ENCODE measurements at regions not wholly inside any gene's neighbourhood (a gene's known extent, or its start where the extent isn't known, plus 50 kb on each side); places are given as distances from the start of the nearest gene placed in this dataset.
"Not testable (repeated sequence)": the region's sequence is repeated elsewhere in the genome, so short reads cannot be mapped to it uniquely, and the experiment has no call there.

DNA sequence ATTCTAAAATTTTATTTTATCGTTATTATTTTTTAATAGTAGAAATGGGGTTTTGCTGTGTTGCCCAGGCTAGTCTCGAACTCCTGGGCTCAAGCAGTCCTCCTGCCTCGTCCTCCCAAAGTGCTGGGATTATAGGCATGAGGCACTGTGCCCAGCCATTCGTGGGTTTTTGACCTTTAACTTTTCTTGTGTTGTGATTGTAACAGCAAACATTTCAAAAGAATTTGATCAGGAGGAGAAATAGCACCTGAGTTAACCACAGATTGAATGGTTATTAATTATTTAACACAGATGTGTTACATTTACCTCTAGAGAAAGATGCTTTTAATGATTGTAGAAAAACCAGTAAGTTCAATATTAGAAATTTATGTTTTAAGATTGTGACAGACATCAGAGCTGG lies 132.0 kb downstream of the HAUS1 start:
- no peak for DNase-seq

DNA sequence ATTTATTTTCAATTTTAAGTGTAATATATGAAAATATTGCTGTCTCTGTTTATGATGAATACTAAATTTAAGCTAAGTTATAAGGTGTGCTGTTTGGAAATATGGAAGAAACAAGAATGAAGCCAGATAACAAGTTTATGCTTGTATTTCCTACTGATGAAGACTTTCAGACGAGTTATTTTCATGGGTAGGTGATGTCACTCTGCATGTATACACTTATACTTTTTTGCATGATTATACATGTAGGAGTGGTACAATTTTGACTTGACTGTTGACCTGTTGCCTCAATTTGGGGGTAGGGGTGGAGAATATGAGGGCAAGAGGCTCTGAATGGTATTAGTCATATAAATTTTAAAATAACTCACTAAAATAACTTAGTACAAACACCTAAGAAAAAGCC lies 133.7 kb downstream of the HAUS1 start:
- no peak for DNase-seq

DNA sequence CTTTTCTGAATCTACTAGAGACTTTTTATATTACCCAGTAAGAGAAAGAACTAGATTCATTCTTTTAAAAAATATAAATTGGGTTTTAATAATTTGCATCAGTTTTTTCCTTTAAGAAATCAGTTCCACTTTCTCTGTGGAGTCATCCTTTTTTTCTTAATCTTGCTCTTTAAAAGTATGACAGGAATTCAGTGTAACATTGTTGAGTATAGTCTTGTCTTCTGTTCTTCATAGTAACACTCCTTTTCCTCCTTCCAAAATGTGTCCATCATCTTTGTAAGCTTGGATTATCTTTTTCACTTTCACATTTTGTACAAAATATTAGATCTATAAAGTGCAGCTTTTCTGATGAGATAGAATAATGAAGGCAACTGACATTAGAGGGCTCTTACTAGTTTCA lies 135.4 kb downstream of the HAUS1 start:
- no peak for DNase-seq

DNA sequence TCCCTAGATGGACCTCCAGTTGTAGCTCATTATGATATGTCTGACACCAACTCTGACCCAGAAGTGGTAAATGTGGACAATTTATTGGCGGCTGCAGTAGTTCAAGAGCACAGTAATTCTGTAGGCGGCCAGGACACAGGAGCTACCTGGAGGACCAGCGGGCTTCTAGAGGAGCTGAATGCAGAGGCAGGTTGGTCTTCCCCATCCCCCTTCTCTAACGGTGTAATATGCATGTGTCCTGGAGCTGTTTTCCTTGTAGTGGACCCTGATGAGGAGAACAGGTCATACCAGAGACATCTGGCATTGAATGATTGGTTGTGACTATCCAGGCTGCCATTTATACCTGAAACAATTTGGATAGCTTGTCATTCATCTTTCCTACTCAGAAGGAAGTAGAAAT lies 135.8 kb downstream of the HAUS1 start:
- DNase-seq = no peak

DNA sequence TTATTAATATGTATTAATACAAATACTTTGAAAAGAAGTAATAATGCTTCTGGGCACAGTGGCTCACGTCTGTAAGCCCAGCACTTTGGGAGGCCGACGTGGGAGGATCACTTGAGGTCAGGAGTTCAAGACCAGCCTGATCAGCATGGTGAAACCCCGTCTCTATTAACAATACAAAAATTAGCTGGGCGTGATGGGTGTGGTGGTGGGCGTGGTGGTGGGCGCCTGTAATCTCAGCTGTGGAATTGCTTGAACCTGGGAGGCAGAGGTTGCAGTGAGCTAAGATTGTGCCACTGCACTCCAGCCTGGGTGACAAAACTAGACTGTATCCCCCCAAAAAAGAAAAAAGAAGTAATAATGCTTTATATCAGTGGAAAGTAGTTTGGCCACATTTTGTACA lies 137.2 kb downstream of the HAUS1 start:
- DNase-seq = not testable (repeated sequence)

DNA sequence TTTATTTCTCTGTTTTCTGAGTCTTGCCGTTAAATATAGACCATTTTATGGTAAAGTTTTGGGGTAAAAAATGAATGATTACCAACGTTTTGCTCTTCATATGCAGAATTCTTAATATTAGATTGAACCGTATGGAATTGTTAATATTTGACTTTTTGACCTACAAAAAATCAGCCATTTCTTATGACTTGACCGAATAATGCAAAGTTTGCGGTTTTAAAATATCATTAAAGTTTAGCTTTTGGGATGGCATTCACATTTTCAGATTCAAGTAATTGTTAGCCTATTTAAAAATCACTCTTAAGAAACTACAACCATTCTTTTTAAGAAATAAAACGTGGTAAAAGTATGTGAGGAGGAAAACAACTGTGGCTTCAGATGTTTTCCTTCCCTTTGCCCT lies 138.0 kb downstream of the HAUS1 start:
- DNase-seq = no peak

DNA sequence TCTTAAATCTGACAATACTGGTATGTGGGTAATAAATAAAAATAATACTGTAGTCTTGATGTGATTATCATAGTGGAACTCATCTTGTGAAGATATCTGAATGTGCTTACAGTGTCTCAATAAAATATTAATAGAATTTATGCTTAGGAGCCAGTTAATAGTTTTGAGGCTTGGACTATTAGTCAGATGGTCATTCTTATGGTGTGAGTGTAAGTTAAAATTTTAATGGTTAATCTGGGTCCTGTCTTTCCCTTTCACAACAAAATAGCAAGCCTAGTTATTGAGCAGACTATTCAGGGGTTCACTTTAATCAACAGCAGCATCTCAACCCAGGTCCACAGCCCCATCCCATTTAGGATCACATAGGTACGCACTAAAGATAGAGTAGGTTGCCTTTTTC lies 138.9 kb downstream of the HAUS1 start:
- DNase-seq = no peak

DNA sequence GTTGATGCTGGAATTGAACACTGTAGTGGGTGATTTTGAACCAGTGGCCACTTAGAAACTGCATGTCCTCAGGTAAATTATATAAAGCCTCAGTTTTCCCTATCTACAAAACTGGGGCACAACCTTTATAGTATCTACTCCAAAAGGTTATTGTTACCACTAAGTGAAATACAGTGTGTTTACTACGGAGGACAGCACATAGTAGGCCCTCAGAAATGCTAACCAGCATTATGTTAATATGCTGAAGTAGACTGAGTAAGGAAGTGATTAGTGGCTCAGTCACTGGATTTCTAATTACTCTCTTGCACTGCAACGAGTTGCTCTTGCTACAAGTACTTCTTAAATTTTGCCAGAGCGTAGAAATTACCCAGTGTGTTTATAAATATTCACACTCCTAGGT lies 139.5 kb downstream of the HAUS1 start:
- no peak for DNase-seq

DNA sequence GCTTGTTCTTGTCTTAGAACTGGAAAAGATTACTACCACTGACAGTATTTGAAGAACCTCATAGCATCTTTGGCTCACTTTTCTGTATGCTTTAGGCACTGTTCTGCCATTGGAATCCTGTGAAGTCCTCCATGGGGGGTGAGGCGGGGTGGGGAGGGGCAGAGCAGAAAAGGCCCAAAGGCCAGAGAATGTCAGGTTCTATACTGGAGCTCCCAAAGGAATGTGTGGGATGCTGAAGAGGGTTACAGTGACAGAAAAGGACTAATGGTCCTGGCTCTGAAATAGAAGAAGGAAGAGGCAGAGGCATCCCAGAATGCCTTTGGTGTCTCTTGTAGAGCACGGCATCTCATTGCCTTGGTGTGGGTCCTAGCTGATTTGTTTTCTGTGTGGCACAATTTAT lies 141.9 kb downstream of the HAUS1 start:
- no peak for DNase-seq

DNA sequence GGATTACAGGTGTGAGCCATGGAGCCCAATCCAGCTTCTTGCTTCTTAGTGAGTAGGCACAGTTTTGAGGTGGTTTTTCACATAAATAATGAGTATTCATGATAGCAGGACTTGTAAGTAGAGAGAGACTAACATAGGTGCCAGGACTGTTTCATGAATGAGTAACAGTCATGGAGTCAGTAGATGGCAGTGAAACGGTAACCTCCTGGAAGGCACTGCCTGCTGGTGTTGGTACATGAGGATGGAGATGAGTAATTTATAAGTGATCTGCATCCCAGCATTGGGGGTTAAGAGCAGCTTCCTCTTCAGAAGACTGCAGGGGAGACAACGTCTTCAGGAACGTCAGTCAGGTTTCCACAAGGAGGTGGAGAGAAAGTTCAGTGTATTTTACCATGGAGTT lies 143.8 kb downstream of the HAUS1 start:
- no peak for DNase-seq

DNA sequence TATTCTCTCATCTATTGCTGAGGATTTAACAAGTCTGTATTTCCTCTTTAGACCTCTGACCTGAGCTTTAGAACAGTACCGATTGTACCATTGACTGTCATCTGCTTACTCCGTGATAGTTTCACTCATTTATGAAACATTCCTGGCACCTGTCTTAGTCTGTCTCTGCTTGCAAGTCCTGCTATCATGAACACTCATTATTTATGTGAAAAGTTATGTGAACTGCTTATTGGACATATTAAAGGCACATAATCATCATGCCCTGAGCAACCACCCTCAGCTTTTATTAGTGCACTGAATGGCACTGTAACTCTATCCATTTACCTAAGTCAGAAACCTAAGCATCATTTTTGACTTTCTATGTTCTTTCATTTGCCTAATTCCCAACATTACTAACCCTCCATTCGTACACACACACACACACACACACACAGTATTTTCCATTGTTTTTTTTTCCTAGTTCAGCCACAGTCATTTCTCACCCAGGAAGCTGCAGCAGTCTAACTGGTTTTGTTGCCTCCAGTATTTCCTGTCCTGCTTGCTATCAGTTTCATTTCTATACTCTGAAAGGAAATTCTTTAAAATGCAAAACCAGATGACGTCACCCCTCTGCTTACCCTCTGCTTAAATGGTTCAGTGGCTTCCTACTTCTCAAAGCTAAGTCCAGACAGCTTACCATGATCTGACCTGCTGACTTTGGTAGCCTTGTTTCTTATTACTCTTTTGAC lies 146.1 kb downstream of the HAUS1 start:
- peak; percentile 53 for DNase-seq

DNA sequence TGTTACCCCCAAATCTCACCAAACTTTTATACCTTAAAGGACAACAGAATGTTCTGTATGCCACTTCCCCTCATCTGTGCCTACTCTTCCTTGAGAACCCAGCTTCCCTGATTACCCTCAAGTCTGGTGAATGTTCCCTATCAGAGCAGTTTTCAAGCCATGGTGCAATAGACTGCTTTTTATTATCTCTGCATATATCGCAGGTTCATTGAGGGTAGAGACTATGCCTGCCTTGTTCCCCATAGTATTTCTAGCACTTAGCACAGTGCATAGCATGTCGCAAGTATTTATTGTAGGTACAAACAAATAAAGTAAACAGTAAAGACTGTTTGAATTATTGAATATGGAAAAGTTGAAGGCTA lies 146.6 kb downstream of the HAUS1 start:
- DNase-seq = no peak

DNA sequence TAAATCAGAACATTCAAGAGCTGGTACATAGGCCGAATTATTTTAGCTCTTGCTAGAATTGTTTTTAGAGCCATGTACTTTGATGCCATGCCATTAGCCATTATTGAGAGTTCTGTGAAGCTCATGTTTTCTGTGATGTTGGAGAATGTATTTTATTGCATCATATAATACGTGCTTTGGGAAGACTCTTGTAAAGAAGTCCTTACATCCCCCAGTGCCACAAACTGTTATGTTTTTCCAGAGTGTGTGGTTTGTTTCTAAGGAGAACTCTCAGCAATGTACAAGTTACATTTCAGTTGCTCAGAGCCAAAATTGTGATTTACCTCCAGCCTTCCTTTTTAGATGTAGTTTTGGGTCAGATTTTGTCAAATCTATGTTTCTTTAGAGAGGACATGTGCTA lies 148.6 kb downstream of the HAUS1 start:
- no peak for DNase-seq

DNA sequence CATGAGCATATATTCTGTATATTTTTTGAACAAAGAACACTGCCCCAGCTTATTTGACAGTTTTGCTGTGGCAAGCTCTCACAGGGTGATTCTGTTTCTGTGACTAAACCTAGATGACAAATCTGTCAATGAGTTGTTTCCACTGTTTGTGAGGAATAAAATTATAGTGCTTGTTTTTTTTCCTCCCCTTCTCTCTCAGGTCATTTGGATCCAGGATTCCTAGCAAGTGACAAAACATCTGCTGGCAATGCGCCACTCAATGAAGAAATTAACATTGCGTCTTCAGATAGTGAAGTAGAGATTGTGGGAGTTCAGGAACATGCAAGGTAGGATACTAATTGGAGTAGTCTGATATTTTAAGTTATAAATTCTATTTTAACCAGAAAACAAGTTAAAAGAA lies 149.3 kb downstream of the HAUS1 start:
- no peak for DNase-seq

DNA sequence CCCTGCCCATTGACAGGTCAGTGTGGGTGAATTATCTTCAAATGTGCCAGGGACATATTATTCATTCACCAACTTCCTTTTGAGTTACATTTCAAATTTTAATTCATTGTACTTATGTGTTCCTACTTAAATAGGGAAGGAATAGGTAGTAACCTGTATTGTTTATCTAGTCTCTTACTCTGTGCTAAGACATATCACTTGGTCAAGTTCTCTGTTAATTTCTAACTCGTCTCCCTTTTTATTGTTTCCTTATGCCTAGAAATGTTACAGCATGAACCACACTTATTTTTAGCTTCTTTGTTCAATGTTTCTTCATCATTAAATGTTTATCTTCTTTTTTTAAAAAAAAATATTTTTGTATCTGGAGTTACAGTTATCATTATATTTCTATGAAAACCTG lies 151.9 kb downstream of the HAUS1 start:
- no peak for DNase-seq

DNA sequence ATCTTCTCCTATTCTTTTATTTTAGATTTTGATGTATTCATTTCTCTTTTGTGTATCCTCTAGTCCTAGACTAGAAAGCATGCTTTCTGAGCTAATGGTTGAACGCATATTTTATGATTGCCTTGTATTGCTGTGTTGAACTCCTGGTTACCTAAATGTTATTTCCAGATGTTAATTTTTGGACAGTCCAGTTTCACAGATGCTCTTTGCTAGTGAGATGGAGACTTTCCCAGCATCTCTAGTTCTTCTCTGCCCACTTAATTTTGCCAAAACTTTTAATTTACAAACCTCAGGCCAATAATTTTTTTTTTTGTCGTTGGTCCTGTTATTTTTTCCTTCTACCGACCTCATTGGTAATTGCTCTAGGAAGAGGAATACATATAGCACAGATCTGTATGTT lies 153.2 kb downstream of the HAUS1 start:
- no peak for DNase-seq

DNA sequence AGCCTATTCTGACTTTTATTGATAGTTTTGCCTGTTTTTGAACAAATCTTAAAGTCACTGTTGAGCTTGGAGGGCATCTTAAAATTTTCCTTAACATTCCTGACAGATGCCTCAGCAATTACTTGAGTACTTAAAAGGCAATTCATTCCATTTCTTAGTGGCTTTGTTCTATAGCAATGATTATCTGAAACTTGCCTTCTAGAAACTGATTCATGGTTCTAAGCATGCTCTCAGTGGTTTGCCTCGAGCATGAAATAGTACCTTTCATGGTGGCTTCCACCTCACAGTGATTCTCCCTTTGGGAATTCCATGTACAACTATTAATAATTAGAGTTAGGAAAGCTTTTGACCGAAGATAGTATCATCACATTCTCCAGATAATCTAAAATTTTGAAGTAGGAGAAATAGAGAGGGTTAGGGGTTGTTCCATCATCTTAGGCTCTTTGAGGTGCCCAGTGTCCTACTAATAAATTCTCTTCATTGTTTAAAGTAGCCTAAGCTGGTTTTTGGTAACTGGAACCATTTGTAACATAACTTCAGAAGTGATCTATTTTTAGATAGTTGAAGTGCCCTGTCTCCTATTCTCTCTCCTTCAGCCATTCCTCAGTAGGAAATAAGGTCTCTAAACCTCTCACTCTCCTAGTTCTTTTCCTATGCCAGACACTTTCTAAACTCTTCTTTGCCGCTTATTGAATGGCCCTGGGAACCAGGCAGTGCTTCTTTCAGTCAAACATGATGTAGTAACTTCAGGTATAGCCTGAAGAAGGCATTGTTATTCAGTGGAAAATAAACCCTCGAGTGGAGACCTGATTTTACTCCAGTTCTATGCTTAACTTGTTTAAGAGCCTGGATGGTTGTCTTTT lies 156.1 kb downstream of the HAUS1 start:
- no peak for DNase-seq

DNA sequence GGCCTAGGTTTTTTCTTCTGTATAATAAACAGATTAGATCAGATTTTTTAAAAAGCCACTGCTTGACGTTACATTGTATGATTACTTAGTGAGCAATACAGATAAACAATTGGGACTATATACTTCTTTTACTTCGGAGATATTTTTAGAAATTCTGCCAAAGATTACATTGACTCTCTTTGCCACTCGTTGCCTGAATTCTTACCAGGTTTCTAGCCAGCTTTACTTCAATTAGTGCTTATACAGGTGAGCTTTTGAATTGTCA lies 156.6 kb downstream of the HAUS1 start:
- no peak for DNase-seq

DNA sequence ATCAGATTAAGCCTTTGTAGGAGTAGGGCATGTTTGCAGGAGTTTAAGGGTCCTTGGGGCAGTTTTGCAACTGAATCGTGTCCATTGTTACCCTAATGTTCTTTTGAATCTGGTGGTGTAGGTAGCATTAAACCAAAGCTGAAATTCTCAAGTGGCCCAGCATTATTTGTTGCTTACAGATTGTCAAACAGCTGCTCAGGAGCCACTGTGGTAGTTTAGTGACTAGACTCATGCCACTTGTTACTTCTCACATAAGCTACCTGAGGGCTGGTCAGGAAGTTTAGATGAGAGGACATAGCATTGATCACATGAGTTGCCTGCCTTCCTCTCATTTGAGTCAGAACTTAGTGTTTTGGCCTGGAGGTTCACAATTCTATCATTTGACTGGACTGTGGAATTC lies 157.6 kb downstream of the HAUS1 start:
- no peak for DNase-seq

DNA sequence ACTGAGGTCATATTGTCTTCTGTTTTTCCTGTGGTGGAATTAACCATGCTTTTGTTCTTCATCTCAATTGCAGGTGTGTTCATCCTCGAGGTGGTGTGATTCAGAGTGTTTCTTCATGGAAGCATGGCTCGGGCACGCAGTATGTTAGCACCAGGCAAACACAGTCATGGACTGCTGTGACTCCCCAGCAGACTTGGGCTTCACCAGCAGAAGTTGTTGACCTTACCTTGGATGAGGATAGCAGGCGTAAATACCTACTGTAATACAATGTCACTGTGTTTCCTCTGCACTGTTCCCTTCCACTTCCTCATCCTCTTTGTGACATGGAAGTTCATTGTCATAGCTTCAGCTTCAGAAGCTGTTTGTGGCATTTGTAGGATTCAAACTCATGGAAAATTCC lies 158.7 kb downstream of the HAUS1 start:
- no peak for DNase-seq

DNA sequence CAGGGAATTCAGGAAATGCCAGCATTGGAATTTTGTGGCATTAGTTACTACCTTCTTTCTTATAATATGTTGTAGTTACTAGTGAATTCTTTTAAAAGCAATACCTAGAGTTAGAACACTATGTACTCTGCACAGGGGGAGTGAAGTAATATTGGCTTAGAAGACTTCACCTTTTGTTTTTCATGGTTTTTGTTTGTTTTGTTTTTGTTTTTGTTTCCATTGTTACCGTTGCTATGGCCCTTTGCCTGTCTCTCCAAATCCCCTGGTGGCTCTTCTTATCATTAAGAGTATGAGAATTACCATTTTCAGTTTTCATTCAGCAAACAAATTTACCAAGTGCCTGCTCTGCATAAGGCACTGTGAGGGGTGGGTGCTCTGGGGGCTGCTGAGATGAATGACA lies 160.1 kb downstream of the HAUS1 start:
- DNase-seq = no peak

DNA sequence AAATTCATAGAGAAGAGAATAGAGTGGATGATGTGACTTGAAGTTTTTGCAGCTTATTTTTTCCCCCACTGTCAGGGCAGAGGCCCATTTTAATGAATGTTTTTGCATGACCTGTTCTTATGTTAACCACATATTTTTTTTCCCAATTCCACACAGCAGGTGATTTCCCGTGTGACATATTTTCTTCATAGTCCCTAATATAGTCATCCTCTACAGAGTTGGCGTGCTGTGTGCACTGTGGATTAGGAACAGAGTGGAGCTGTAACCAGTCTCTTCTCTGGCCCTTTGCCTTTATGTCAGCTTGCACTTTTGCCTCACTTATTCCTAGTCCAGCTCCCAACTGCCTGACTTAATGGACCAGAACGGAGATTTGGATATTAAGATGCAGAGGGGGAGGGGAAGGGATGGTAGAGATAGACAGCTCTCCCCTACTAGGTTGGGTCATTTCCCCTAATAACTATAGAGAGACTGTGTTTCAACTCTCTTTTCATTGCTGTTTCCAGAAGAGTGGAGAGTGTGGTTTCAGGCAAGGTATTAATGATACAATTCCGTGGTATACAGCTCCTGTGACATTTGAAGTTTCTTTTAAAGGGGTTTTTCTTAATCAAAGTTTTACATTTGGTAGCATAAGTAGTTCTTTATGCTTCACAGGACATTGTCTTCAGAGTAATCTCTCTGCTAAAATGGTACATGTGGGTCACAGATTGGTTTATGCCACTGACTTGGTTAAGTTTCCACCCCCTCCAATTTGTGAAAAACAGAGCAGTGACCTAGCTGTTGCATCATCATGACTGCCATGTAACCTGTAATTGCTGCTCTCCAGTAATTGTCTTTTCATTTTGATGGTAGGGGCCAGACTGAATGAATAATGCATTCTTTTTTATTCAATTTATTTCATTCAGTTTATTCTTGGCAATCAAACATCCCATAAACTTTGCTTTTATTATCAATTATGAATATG lies 161.3 kb downstream of the HAUS1 start:
- DNase-seq = no peak

DNA sequence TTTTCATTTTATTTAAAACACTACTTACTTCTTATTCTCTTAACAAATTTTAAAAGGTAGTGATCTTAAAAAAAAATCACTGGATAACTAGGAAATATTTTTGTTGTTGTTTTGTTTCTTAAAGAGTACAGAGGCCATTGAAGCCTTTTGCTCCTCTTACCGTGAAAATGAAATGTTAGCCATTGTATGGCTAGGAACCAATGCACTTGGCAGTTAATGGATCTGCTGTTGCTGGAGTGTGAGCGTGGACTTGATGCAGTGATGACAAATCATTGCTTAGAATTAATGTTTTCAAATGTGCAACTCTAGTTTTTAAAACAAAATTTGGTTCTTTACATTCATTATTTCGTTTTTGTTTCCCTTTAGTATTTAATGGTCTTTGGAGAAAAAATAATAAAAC lies 162.3 kb downstream of the HAUS1 start:
- DNase-seq = no peak

DNA sequence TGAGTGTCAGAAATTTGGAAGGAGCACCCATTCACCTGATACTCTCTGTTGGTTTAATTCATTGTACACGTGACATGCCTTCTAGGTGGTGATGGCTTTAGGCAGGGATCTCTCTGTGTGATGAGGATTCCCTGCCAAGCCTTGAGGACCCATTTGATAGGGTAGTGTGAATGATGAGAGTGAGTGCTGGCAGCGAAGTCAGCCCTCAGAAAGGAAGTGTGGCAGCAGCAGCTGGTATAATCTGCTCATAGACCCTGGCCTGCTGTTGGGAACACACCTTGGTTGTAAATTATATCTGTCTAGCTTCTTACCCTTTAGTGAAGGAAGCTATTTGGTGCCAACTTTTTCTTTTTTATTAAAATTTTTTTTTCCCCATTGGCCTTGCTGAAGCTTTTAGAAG lies 164.5 kb downstream of the HAUS1 start:
- no peak for DNase-seq

Measured in activated CD4-positive, alpha-beta T cell treated with anti-CD3 and anti-CD28 coated beads for 48 hours (primary cell).